Lower leg skin (tissue), 3 donors: ENCODE measurements at regions not wholly inside any gene's neighbourhood (a gene's known extent, or its start where the extent isn't known, plus 50 kb on each side); places are given as distances from the start of the nearest gene placed in this dataset.

Experiments
- POLR2A ChIP-seq, 2 donors: fragments of 450-650 bp; IDR thresholded peaks; one replicate each; pipeline ENCODE4 v1.6.1; 2016 to 2017; ENCODE audit warnings: antibody characterized with exemption in 2 of 2, mild to moderate bottlenecking in 1 of 2, moderate library complexity in 1 of 2
- TF ChIP-seq, protein P1 (sequence below), 3 donors: fragments of 450-650 bp; IDR thresholded peaks; one replicate each; pipeline ENCODE4 v1.5.1; 2016; ENCODE audit warnings: antibody characterized with exemption in 3 of 3, mild to moderate bottlenecking in 3 of 3, moderate library complexity in 2 of 3

DNA sequence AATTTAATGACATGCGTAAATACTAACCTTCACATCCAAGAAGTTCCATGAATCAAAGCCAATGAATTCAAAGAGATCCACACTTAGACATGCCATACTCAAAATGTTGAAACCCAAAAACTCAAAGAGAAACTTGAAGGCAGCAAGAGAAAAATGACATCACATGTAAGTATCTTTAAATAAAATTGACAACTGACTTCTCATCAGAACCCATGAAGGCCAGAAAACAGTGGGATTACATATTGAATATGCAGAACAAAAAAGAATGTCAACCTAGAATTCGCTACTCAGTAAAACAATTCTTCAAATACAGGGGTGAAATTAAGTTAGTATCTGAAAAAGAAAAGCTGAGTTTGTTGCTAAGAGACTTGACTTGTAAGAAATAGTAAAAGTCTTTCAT is 953.9 kb upstream of the HS3ST1 start:
- TF ChIP-seq, protein P1, sequence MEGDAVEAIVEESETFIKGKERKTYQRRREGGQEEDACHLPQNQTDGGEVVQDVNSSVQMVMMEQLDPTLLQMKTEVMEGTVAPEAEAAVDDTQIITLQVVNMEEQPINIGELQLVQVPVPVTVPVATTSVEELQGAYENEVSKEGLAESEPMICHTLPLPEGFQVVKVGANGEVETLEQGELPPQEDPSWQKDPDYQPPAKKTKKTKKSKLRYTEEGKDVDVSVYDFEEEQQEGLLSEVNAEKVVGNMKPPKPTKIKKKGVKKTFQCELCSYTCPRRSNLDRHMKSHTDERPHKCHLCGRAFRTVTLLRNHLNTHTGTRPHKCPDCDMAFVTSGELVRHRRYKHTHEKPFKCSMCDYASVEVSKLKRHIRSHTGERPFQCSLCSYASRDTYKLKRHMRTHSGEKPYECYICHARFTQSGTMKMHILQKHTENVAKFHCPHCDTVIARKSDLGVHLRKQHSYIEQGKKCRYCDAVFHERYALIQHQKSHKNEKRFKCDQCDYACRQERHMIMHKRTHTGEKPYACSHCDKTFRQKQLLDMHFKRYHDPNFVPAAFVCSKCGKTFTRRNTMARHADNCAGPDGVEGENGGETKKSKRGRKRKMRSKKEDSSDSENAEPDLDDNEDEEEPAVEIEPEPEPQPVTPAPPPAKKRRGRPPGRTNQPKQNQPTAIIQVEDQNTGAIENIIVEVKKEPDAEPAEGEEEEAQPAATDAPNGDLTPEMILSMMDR (IDR thresholded peaks at IDR 0.05), result no peak
- TF ChIP-seq POLR2A (IDR thresholded peaks at IDR 0.05), result no peak
